HG02870 (cell line): ENCODE measurements at regions not wholly inside any gene's neighbourhood (a gene's known extent, or its start where the extent isn't known, plus 50 kb on each side); places are given as distances from the start of the nearest gene placed in this dataset.
A peak's percentile ranks its signal among the peaks of the same experiment; 100 is the strongest.

Source experiments
- ATAC-seq: cut with Tn5 transposase; IDR thresholded peaks from one replicate; pipeline ENCODE4 v1.9.1; 2021; ENCODE audit warnings: mild to moderate bottlenecking, moderate library complexity; ENCODE audit not compliant: unreplicated experiment

- ATAC-seq: no peak
Observed at GRCh38 chr12:92615086-92615485, 87.7 kb upstream of the PLEKHG7 start.

- ATAC-seq: no peak
Observed at GRCh38 chr12:92614502-92614901, 88.3 kb upstream of the PLEKHG7 start.

GRCh38 chr12:92614001-92614400 is 88.8 kb upstream of the PLEKHG7 start:
- ATAC-seq: no peak

GRCh38 chr12:92612611-92613010 is 90.2 kb upstream of the PLEKHG7 start:
- peak; percentile 83 for ATAC-seq

- no peak for ATAC-seq
Observed at GRCh38 chr12:92608151-92609091, 94.4 kb upstream of the PLEKHG7 start.

GRCh38 chr12:92606956-92607355 is 95.8 kb upstream of the PLEKHG7 start:
- no peak for ATAC-seq

- no peak for ATAC-seq
Observed at GRCh38 chr12:92605621-92606170, 97.1 kb upstream of the PLEKHG7 start.

GRCh38 chr12:92604786-92605185 is 98.0 kb upstream of the PLEKHG7 start:
- no peak for ATAC-seq

- no peak for ATAC-seq
Observed at GRCh38 chr12:92603741-92604432, 98.9 kb upstream of the PLEKHG7 start.

GRCh38 chr12:92602930-92603623 is 99.7 kb upstream of the PLEKHG7 start:
- no peak for ATAC-seq

- no peak for ATAC-seq
Observed at GRCh38 chr12:92602476-92602875, 100.3 kb upstream of the PLEKHG7 start.

GRCh38 chr12:92601680-92602079 is 101.1 kb upstream of the PLEKHG7 start:
- ATAC-seq: no peak

GRCh38 chr12:92601176-92601575 is 101.6 kb upstream of the PLEKHG7 start:
- ATAC-seq: no peak

- no peak for ATAC-seq
Observed at GRCh38 chr12:92600052-92600451, 102.7 kb upstream of the PLEKHG7 start.

GRCh38 chr12:92597997-92598396 is 104.8 kb upstream of the PLEKHG7 start:
- ATAC-seq: no peak

- ATAC-seq: no peak
Observed at GRCh38 chr12:92597118-92597517, 105.7 kb upstream of the PLEKHG7 start.

GRCh38 chr12:92596383-92596782 is 106.4 kb upstream of the PLEKHG7 start:
- ATAC-seq: no peak

- ATAC-seq: no peak
Observed at GRCh38 chr12:92595663-92596062, 107.1 kb upstream of the PLEKHG7 start.

- ATAC-seq: peak; percentile 99
Observed at GRCh38 chr12:92593734-92594402, 108.9 kb upstream of the PLEKHG7 start.

GRCh38 chr12:92585115-92585727 is 117.6 kb upstream of the PLEKHG7 start:
- no peak for ATAC-seq
